Left forelimb (tissue), 1 donor: ENCODE measurements at regions not wholly inside any gene's neighbourhood (a gene's known extent, or its start where the extent isn't known, plus 50 kb on each side); places are given as distances from the start of the nearest gene placed in this dataset.
A peak's percentile ranks its signal among the peaks of the same experiment; 100 is the strongest.

Source experiments
- DNase-seq: peaks from one replicate; pipeline ENCODE4 v3.0.0-alpha.2; 2018; ENCODE audit warnings: low spot score

GRCh38 chr11:122232985-122233384, 117.0 kb upstream of the BLID start:
- no peak for DNase-seq

- no peak for DNase-seq
These were observed 114.4 kb upstream of the BLID start for GRCh38 chr11:122230385-122230755.

GRCh38 chr11:122229481-122230384, 113.7 kb upstream of the BLID start:
- DNase-seq, result no peak

- DNase-seq, result no peak
These were observed 113.1 kb upstream of the BLID start for GRCh38 chr11:122229078-122229477.

- DNase-seq, result no peak
These were observed 110.9 kb upstream of the BLID start for GRCh38 chr11:122226810-122227379.

- no peak for DNase-seq
These were observed 108.9 kb upstream of the BLID start for GRCh38 chr11:122224867-122225266.

- DNase-seq, result no peak
These were observed 104.3 kb upstream of the BLID start for GRCh38 chr11:122220321-122220720.

GRCh38 chr11:122219791-122220190, 103.8 kb upstream of the BLID start:
- DNase-seq, result no peak

- peak; percentile 82 for DNase-seq
These were observed 99.4 kb upstream of the BLID start for GRCh38 chr11:122215244-122215992.

GRCh38 chr11:122214567-122214966, 98.6 kb upstream of the BLID start:
- no peak for DNase-seq

- no peak for DNase-seq
These were observed 98.1 kb upstream of the BLID start for GRCh38 chr11:122214080-122214479.

- DNase-seq, result no peak
These were observed 97.2 kb upstream of the BLID start for GRCh38 chr11:122213171-122213570.

- no peak for DNase-seq
These were observed 94.5 kb upstream of the BLID start for GRCh38 chr11:122210367-122210997.

- no peak for DNase-seq
These were observed 93.8 kb upstream of the BLID start for GRCh38 chr11:122209619-122210366.

- no peak for DNase-seq
These were observed 92.1 kb upstream of the BLID start for GRCh38 chr11:122207921-122208764.

GRCh38 chr11:122207505-122207904, 91.5 kb upstream of the BLID start:
- DNase-seq, result peak; percentile 71

GRCh38 chr11:122205036-122205435, 89.0 kb upstream of the BLID start:
- DNase-seq, result no peak

GRCh38 chr11:122204206-122204605, 88.2 kb upstream of the BLID start:
- no peak for DNase-seq

GRCh38 chr11:122202951-122203456, 87.0 kb upstream of the BLID start:
- DNase-seq, result peak; percentile 89

- no peak for DNase-seq
These were observed 86.3 kb upstream of the BLID start for GRCh38 chr11:122202161-122202950.
